Peyer's patch (tissue), 4 donors: ENCODE measurements at regions not wholly inside any gene's neighbourhood (a gene's known extent, or its start where the extent isn't known, plus 50 kb on each side); places are given as distances from the start of the nearest gene placed in this dataset.

ENCODE experiments used
- DNase-seq, 3 donors: peaks; one replicate each; pipeline ENCODE4 v3.0.0-alpha.2; 2017 to 2019
- H3K27ac ChIP-seq, 4 donors: fragments of 200-600 bp; sonication (generic); one replicate each; pipeline ENCODE4 v1.5.1; 2016 to 2019
- H3K27me3 ChIP-seq, 2 donors: fragments of 200-600 bp; sonication (generic); one replicate each; pipeline ENCODE4 v1.5.1; 2019
- H3K36me3 ChIP-seq, 3 donors: fragments of 200-600 bp; sonication (generic); one replicate each; pipeline ENCODE4 v1.5.1; 2016 to 2019
- H3K4me1 ChIP-seq, 4 donors: fragments of 200-600 bp; sonication (generic); one replicate each; pipeline ENCODE4 v1.5.1; 2016 to 2019
- H3K4me3 ChIP-seq, 4 donors: fragments of 200-600 bp; sonication (generic); 1 replicate in 3 of 4; 2 replicates in 1 of 4; pipeline ENCODE4 v1.5.1; 2016 to 2019; ENCODE audit warnings: mild to moderate bottlenecking in 1 of 4
- H3K9me3 ChIP-seq, 4 donors: fragments of 200-600 bp; sonication (generic); one replicate each; pipeline ENCODE4 v1.5.1; 2016 to 2019; ENCODE audit warnings: mild to moderate bottlenecking in 1 of 4
- CTCF ChIP-seq, 6 experiments: fragments of 450-650 bp in 4 of 6; fragments of 200-600 bp in 2 of 6; sonication (generic) in 1 of 6; IDR thresholded peaks; one replicate each; pipeline ENCODE4 v1.5.1; 2017 to 2019; ENCODE audit warnings: antibody characterized with exemption in 6 of 6, mild to moderate bottlenecking in 3 of 6, moderate library complexity in 1 of 6
- POLR2A ChIP-seq, 2 donors: fragments of 450-650 bp; IDR thresholded peaks; one replicate each; pipeline ENCODE4 v1.5.1; 2017; ENCODE audit warnings: antibody characterized with exemption in 2 of 2, mild to moderate bottlenecking in 2 of 2, moderate library complexity in 2 of 2

GRCh38 chr11:100561323-100561722, 125.8 kb upstream of the ARHGAP42 start:
- no peaks in the 10 kb centered on the region for H3K27me3 ChIP-seq
- TF ChIP-seq POLR2A (IDR thresholded peaks at IDR 0.05), result no peak
- no peak for TF ChIP-seq CTCF (IDR thresholded peaks at IDR 0.05)
- H3K27ac ChIP-seq, result no peak overlapping the region
- peaks cover 0 to 4% (median 0%) of the 10 kb centered on the region in 4 donors for H3K4me1 ChIP-seq
- DNase-seq, result no peak
- H3K9me3 ChIP-seq, result no peaks in the 10 kb centered on the region
- no peaks in the 10 kb centered on the region for H3K36me3 ChIP-seq
- no peak overlapping the region for H3K4me3 ChIP-seq

- Histone ChIP-seq H3K4me1 (peaks cover 0 to 4% (median 0%) of the 10 kb centered on the region in 4 donors), H3K36me3 (no peaks in the 10 kb centered on the region), H3K27ac (no peak overlapping the region), H3K9me3 (no peaks in the 10 kb centered on the region), H3K27me3 (no peaks in the 10 kb centered on the region), H3K4me3 (no peak overlapping the region)
- DNase-seq, result no peak
- no peak for TF ChIP-seq POLR2A (IDR thresholded peaks at IDR 0.05)
- TF ChIP-seq CTCF (IDR thresholded peaks at IDR 0.05), result no peak
These were observed 125.0 kb upstream of the ARHGAP42 start for GRCh38 chr11:100562128-100562527.

DNA sequence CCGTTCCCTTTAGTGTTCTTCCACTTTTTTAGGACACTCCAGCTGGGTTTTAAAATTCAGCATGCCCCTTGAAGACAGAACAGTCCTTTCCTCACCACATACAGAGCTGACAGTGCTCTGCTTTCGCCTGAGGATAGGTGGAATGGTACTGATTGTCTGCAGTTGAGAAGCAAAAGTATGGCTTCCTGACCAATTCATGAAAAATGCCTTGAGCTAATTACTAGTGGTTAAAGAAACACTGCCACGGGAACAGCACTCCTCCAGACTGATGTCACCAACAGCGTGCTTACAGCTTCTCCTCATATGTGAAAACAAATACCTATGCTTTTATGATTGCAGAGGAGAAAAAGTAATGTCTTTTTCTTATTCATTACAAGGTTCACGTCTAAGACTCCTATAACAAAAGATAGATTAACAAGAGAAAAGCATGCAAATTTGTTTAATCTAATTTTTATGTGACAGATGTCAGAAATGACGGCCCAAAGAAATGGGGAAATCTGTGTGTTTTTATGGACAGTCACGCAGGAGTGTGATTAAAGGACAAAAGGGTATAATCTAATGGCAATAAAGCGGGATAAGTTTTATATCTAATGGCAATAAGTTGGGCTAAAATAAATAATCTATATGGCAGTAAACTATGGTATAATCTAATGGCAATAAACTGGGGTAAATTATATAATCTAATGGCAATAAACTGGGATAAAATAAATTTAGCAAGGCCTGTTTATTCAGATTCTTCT, 123.4 kb upstream of the ARHGAP42 start:
- peaks cover 0 to 4% (median 0%) of the 10 kb centered on the region in 4 donors for H3K4me1 ChIP-seq
- TF ChIP-seq POLR2A (IDR thresholded peaks at IDR 0.05), result no peak
- no peak for DNase-seq
- H3K27me3 ChIP-seq, result no peaks in the 10 kb centered on the region
- peak overlapping the region in 1 of 4 donors; percentile 21 for H3K27ac ChIP-seq
- H3K4me3 ChIP-seq, result no peak overlapping the region
- H3K36me3 ChIP-seq, result no peaks in the 10 kb centered on the region
- no peaks in the 10 kb centered on the region for H3K9me3 ChIP-seq

GRCh38 chr11:100573911-100574513, 113.1 kb upstream of the ARHGAP42 start:
- H3K4me1 ChIP-seq, result no peaks in the 10 kb centered on the region
- DNase-seq, result no peak
- H3K36me3 ChIP-seq, result no peaks in the 10 kb centered on the region
- no peak for TF ChIP-seq CTCF (IDR thresholded peaks at IDR 0.05)
- TF ChIP-seq POLR2A (IDR thresholded peaks at IDR 0.05), result no peak
- H3K27me3 ChIP-seq, result no peaks in the 10 kb centered on the region
- H3K4me3 ChIP-seq, result no peak overlapping the region
- no peak overlapping the region for H3K27ac ChIP-seq
- H3K9me3 ChIP-seq, result no peaks in the 10 kb centered on the region

DNA sequence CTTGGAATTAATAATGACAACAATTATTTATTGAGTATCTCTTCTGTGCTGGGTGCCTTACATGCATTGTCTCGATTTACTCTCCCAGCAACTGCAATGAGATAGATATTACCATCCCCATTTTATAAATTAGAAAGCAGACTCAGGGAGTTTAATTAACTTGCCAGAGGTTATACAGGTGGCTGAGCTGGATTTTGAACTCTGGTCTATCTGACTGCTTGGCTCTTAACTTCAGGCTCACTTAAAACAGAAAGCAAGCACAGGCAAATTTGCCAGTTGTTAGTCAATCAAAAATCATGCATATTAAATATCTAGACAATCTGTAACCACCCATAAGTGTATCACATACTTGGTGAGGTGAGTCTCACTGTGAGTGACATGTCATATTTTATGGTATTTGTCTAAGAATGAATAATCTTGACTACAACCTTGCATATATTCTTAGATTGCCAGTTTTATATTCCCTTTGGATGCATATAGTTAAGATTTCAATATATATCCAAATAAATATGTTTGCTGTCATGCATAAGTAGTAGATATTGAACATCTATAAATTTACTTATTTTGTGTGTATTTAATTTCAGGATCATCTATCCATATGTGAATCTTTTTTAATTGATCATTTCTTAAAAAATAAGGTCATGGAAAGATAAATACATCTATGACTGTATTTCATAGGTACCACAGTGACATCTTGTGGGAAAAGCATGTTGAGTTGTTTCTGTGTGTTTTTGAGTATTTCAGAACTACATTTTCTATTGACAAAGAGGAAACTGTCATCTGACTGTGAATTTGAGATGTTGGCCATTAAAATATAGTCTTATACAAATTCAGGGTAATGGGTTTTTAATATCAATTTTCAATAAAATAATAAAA, 112.0 kb upstream of the ARHGAP42 start:
- no peaks in the 10 kb centered on the region for H3K36me3 ChIP-seq
- TF ChIP-seq CTCF (IDR thresholded peaks at IDR 0.05) (peak in 4 of 6 experiments; percentile 7 to 58 (median 41)), POLR2A (IDR thresholded peaks at IDR 0.05) (no peak)
- H3K4me3 ChIP-seq, result no peak overlapping the region
- no peaks in the 10 kb centered on the region for H3K9me3 ChIP-seq
- H3K27me3 ChIP-seq, result no peaks in the 10 kb centered on the region
- H3K27ac ChIP-seq, result no peak overlapping the region
- no peaks in the 10 kb centered on the region for H3K4me1 ChIP-seq
- DNase-seq, result no peak
